Neural cell (in vitro differentiated cells): ENCODE measurements at regions not wholly inside any gene's neighbourhood (a gene's known extent, or its start where the extent isn't known, plus 50 kb on each side); places are given as distances from the start of the nearest gene placed in this dataset.

Experiments used
- H2AFZ ChIP-seq: fragments of 200-600, 300-800 bp; sonication (generic), shearing (Covaris generic); 2 replicates; pipeline ENCODE4 v1.6.0; 2014; ENCODE audit warnings: low read depth, mild to moderate bottlenecking, antibody characterized with exemption, low read length, moderate library complexity
- H3F3A ChIP-seq: fragments of 200-600 bp; shearing (Covaris generic); 2 replicates; pipeline ENCODE4 v1.6.1; 2016; ENCODE audit warnings: mild to moderate bottlenecking, moderate library complexity, mixed read lengths, antibody characterized with exemption, low read length; ENCODE audit not compliant: insufficient read depth, poor library complexity, severe bottlenecking
- H3K27ac ChIP-seq: fragments of 200-600, 300-800 bp; sonication (generic), shearing (Covaris generic); 2 replicates; pipeline ENCODE4 v1.5.1; 2014; ENCODE audit warnings: mild to moderate bottlenecking, low read length, moderate library complexity
- H3K27me3 ChIP-seq: fragments of 300-800, 200-600 bp; sonication (generic), shearing (Covaris generic); 2 replicates; pipeline ENCODE4 v1.6.0; 2014; ENCODE audit warnings: mild to moderate bottlenecking, low read depth, low read length, moderate library complexity; ENCODE audit not compliant: insufficient read depth
- H3K36me3 ChIP-seq: fragments of 300-800, 200-600 bp; sonication (generic), shearing (Covaris generic); 2 replicates; pipeline ENCODE4 v1.5.1; 2014; ENCODE audit warnings: mild to moderate bottlenecking, antibody characterized with exemption, low read length, moderate library complexity; ENCODE audit not compliant: insufficient read depth
- H3K4me2 ChIP-seq: fragments of 300-800, 200-600 bp; sonication (generic), shearing (Covaris generic); 2 replicates; pipeline ENCODE4 v1.6.0; 2014; ENCODE audit warnings: mild to moderate bottlenecking, low read length
- H3K4me3 ChIP-seq: fragments of 300-800, 200-600 bp; sonication (generic), shearing (Covaris generic); 2 replicates; pipeline ENCODE4 v1.5.1; 2014; ENCODE audit warnings: mild to moderate bottlenecking, low read length, moderate library complexity
- H3K79me2 ChIP-seq: fragments of 200-600 bp; shearing (Covaris generic); replicated peaks from 2 replicates; pipeline ENCODE4 v1.6.0; 2014; ENCODE audit warnings: mild to moderate bottlenecking, low read length, moderate library complexity; ENCODE audit not compliant: insufficient read depth
- H3K9ac ChIP-seq: fragments of 300-800, 200-600 bp; sonication (generic), shearing (Covaris generic); 2 replicates; pipeline ENCODE4 v1.6.1; 2016; ENCODE audit warnings: mild to moderate bottlenecking, low read length, mixed read lengths
- H3K9me2 ChIP-seq: fragments of 200-600 bp; shearing (Covaris generic); 2 replicates; pipeline ENCODE4 v1.6.1; 2016; ENCODE audit warnings: mild to moderate bottlenecking, low read length, mixed read lengths; ENCODE audit not compliant: insufficient read depth
- H3K9me3 ChIP-seq: fragments of 200-600, 300-800 bp; sonication (generic), shearing (Covaris generic); 2 replicates; pipeline ENCODE4 v1.6.1; 2016; ENCODE audit warnings: mild to moderate bottlenecking, mixed run types, low read length, moderate library complexity, mixed read lengths
- H4K20me1 ChIP-seq: fragments of 200-600 bp; shearing (Covaris generic); 2 replicates; pipeline ENCODE4 v1.6.1; 2016; ENCODE audit warnings: mild to moderate bottlenecking, mixed run types; ENCODE audit not compliant: insufficient read depth
- EP300 ChIP-seq: fragments of 450-650 bp; conservative IDR thresholded peaks from 2 replicates; pipeline ENCODE4 v1.6.1; 2014; ENCODE audit warnings: antibody characterized with exemption, mild to moderate bottlenecking, moderate library complexity; ENCODE audit not compliant: poor library complexity, severe bottlenecking
- EZH2 ChIP-seq: fragments of 200-600, 300-800 bp; shearing (Covaris generic), sonication (generic); IDR thresholded peaks from 2 replicates; pipeline ENCODE4 v1.6.1; 2014; ENCODE audit warnings: antibody characterized with exemption, low read length, borderline replicate concordance, mild to moderate bottlenecking; ENCODE audit not compliant: insufficient read depth, poor library complexity, severe bottlenecking
- MXI1 ChIP-seq: fragments of 450-650 bp; conservative IDR thresholded peaks from 2 replicates; pipeline ENCODE4 v1.6.1; 2014; ENCODE audit warnings: antibody characterized with exemption, mild to moderate bottlenecking; ENCODE audit not compliant: poor library complexity, severe bottlenecking
- POLR2AphosphoS5 ChIP-seq: IDR thresholded peaks from 2 replicates; pipeline ENCODE4 v1.6.1; 2012
- RAD21 ChIP-seq: fragments of 450-650 bp; conservative IDR thresholded peaks from 2 replicates; pipeline ENCODE4 v1.6.1; 2014; ENCODE audit warnings: antibody characterized with exemption, mild to moderate bottlenecking, moderate library complexity
- SMC3 ChIP-seq: fragments of 450-650 bp; conservative IDR thresholded peaks from 2 replicates; pipeline ENCODE4 v1.6.1; 2014; ENCODE audit warnings: antibody characterized with exemption, mild to moderate bottlenecking, moderate library complexity; ENCODE audit not compliant: poor library complexity
- TAF1 ChIP-seq: IDR thresholded peaks from 2 replicates; pipeline ENCODE4 v1.6.1; 2012; ENCODE audit warnings: low read depth
- TF ChIP-seq, protein P1 (sequence below): IDR thresholded peaks from 2 replicates; pipeline ENCODE4 v1.6.1; 2012; ENCODE audit warnings: borderline replicate concordance
- TF ChIP-seq, protein P2 (sequence below): fragments of 450-650 bp; IDR thresholded peaks from 2 replicates; pipeline ENCODE4 v1.5.1; 2014; ENCODE audit warnings: antibody characterized with exemption, mild to moderate bottlenecking, moderate library complexity; ENCODE audit not compliant: poor library complexity, severe bottlenecking

DNA sequence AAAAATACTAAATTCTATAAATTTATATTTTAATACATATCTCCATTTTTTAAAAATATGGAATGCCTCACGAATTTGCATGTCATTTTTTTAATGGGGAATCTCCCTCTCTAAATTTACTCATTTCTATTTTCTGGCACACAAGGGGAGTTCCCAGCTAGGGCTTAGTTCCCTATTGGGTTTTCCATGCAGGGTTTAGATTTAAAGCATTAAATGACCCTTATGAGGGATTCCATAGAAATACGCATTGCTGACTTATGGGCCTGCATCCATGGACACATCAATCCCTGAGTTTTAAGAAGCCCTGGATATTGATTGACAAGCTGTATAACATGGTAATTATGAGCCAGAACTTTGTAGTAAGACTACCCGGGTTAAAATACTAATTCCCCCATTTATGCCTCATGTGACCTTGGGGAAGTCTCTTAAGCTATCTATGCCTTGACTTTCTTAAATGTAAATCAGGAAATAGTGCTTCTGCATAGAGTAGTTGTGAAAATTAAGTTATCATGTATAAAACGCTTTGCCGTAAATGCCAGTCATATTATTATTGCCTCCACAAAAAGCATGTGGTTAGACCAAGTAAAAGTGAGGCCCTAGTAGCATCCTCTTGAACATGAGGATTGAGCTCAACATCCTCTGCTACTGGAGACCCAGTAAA lies 78.8 kb upstream of the ANKRD1 start:
- Histone ChIP-seq H3F3A (no peaks in the 10 kb centered on the region), H3K27ac (no peak overlapping the region), H3K9me2 (no peaks in the 10 kb centered on the region), H3K36me3 (no peaks in the 10 kb centered on the region), H3K9ac (no peak overlapping the region), H3K4me2 (no peak overlapping the region), H3K79me2 (no peaks in the 10 kb centered on the region), H3K27me3 (no peaks in the 10 kb centered on the region), H3K4me3 (no peak overlapping the region), H2AFZ (no peak overlapping the region), H4K20me1 (no peaks in the 10 kb centered on the region), H3K9me3 (no peaks in the 10 kb centered on the region)
- TF ChIP-seq RAD21 (no peak), POLR2AphosphoS5 (no peak)

DNA sequence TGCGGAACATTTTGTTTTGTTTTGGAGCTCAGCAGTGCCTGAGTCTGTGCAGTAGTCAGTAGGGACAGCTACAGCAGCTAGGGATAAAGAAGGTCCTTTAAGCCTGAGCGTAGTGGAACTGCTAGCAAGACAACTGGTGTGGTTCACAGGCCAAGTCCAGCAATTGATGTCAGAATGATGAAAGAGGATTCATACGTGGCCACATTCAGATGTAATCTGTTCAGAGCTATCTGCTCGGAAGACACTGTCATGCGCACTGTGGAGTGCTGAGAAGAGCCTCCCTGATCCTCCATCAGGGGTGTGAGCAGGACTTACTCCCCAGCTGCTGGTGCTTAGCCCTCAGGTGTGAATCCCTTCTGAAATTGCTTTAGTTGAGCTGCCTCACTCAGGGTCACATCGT lies 79.6 kb upstream of the ANKRD1 start:
- H3K9ac ChIP-seq: no peak overlapping the region
- no peak overlapping the region for H2AFZ ChIP-seq
- no peak overlapping the region for H3K4me3 ChIP-seq
- H3F3A ChIP-seq: no peaks in the 10 kb centered on the region
- H3K9me3 ChIP-seq: no peaks in the 10 kb centered on the region
- no peak for TF ChIP-seq TAF1
- TF ChIP-seq EP300: no peak
- no peak for TF ChIP-seq SMC3
- no peak for TF ChIP-seq MXI1
- no peak for TF ChIP-seq EZH2
- TF ChIP-seq, protein P1, sequence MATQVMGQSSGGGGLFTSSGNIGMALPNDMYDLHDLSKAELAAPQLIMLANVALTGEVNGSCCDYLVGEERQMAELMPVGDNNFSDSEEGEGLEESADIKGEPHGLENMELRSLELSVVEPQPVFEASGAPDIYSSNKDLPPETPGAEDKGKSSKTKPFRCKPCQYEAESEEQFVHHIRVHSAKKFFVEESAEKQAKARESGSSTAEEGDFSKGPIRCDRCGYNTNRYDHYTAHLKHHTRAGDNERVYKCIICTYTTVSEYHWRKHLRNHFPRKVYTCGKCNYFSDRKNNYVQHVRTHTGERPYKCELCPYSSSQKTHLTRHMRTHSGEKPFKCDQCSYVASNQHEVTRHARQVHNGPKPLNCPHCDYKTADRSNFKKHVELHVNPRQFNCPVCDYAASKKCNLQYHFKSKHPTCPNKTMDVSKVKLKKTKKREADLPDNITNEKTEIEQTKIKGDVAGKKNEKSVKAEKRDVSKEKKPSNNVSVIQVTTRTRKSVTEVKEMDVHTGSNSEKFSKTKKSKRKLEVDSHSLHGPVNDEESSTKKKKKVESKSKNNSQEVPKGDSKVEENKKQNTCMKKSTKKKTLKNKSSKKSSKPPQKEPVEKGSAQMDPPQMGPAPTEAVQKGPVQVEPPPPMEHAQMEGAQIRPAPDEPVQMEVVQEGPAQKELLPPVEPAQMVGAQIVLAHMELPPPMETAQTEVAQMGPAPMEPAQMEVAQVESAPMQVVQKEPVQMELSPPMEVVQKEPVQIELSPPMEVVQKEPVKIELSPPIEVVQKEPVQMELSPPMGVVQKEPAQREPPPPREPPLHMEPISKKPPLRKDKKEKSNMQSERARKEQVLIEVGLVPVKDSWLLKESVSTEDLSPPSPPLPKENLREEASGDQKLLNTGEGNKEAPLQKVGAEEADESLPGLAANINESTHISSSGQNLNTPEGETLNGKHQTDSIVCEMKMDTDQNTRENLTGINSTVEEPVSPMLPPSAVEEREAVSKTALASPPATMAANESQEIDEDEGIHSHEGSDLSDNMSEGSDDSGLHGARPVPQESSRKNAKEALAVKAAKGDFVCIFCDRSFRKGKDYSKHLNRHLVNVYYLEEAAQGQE: no peak
- TF ChIP-seq, protein P2, sequence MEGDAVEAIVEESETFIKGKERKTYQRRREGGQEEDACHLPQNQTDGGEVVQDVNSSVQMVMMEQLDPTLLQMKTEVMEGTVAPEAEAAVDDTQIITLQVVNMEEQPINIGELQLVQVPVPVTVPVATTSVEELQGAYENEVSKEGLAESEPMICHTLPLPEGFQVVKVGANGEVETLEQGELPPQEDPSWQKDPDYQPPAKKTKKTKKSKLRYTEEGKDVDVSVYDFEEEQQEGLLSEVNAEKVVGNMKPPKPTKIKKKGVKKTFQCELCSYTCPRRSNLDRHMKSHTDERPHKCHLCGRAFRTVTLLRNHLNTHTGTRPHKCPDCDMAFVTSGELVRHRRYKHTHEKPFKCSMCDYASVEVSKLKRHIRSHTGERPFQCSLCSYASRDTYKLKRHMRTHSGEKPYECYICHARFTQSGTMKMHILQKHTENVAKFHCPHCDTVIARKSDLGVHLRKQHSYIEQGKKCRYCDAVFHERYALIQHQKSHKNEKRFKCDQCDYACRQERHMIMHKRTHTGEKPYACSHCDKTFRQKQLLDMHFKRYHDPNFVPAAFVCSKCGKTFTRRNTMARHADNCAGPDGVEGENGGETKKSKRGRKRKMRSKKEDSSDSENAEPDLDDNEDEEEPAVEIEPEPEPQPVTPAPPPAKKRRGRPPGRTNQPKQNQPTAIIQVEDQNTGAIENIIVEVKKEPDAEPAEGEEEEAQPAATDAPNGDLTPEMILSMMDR: no peak
- no peak for TF ChIP-seq POLR2AphosphoS5
- TF ChIP-seq RAD21: no peak
- H3K27me3 ChIP-seq: no peaks in the 10 kb centered on the region
- no peaks in the 10 kb centered on the region for H3K36me3 ChIP-seq
- no peaks in the 10 kb centered on the region for H4K20me1 ChIP-seq
- no peaks in the 10 kb centered on the region for H3K9me2 ChIP-seq
- H3K27ac ChIP-seq: no peak overlapping the region
- H3K4me2 ChIP-seq: no peak overlapping the region
- no peaks in the 10 kb centered on the region for H3K79me2 ChIP-seq

DNA sequence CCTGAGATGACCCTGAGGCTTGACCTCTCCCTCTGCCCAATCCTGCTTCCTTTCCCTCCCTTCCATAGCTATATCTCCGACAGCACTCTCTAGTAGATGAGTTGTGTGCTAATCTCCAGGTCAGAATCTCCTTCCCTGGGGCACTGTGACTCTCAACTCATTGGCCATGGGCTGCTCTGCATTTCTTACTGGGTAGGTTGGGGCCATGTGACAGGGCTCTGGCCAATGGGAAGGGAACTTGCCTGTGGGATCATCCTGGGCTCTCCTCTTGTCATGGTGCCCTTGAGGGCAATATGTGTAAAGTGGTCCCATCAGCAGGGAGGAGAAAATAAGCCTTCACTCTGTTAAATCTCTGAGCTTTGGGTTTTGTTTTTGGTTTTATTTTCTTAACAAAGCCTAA lies 80.1 kb upstream of the ANKRD1 start:
- Histone ChIP-seq H3K27me3 (no peaks in the 10 kb centered on the region), H3K27ac (no peak overlapping the region), H4K20me1 (no peaks in the 10 kb centered on the region), H3K9me2 (no peaks in the 10 kb centered on the region), H3K9ac (no peak overlapping the region), H3K4me3 (no peak overlapping the region), H3K36me3 (no peaks in the 10 kb centered on the region), H2AFZ (no peak overlapping the region), H3K4me2 (no peak overlapping the region), H3K9me3 (no peaks in the 10 kb centered on the region), H3F3A (no peaks in the 10 kb centered on the region), H3K79me2 (no peaks in the 10 kb centered on the region)
- TF ChIP-seq, protein P2: no peak
- TF ChIP-seq, protein P1: no peak
- TF ChIP-seq MXI1 (no peak), TAF1 (no peak), SMC3 (no peak), POLR2AphosphoS5 (no peak), RAD21 (no peak), EP300 (no peak), EZH2 (no peak)
